Astrocyte of the spinal cord (primary cell): ENCODE measurements at regions not wholly inside any gene's neighbourhood (a gene's known extent, or its start where the extent isn't known, plus 50 kb on each side); places are given as distances from the start of the nearest gene placed in this dataset.

ENCODE experiments used
- DNase-seq: peaks from one replicate; pipeline ENCODE4 v3.0.0; 2011; ENCODE audit warnings: low read depth, low spot score
- H3K4me3 ChIP-seq: 2 replicates; pipeline ENCODE4 v1.5.1; 2011; ENCODE audit warnings: low read depth, mild to moderate bottlenecking, low read length, moderate library complexity
- in situ Hi-C: cut with HindIII; loops from 2 replicates; pipeline ENCODE4 v1.10.0; 2017; ENCODE audit warnings: low sequenced_read_pairs
- TF ChIP-seq, protein P1 (sequence below): IDR thresholded peaks from 2 replicates; pipeline ENCODE4 v1.5.1; 2012; ENCODE audit warnings: low read depth, mild to moderate bottlenecking, low read length, inconsistent platforms

DNA sequence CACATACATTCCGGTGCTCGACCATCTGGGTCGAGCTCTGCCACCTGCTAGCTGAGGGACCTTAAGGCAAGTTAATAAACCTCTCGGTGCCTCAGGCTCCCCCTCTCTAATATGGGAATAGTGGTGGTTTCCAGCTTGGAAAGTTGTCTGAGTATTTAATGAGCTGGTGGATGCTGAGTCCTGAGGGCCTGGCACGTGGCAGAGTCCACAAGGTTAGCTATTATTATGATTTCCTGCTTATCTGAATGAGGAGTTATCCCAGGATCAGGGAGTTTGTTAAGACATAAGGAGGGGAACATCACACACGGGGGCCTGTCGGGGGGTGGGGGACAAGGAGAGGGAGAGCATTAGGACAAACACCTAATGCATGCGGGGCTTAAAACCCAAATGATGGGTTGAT, 80.1 kb upstream of the SLC22A23 start:
- in situ Hi-C loops, result no loop called here
- DNase-seq, result no peak
- TF ChIP-seq, protein P1, sequence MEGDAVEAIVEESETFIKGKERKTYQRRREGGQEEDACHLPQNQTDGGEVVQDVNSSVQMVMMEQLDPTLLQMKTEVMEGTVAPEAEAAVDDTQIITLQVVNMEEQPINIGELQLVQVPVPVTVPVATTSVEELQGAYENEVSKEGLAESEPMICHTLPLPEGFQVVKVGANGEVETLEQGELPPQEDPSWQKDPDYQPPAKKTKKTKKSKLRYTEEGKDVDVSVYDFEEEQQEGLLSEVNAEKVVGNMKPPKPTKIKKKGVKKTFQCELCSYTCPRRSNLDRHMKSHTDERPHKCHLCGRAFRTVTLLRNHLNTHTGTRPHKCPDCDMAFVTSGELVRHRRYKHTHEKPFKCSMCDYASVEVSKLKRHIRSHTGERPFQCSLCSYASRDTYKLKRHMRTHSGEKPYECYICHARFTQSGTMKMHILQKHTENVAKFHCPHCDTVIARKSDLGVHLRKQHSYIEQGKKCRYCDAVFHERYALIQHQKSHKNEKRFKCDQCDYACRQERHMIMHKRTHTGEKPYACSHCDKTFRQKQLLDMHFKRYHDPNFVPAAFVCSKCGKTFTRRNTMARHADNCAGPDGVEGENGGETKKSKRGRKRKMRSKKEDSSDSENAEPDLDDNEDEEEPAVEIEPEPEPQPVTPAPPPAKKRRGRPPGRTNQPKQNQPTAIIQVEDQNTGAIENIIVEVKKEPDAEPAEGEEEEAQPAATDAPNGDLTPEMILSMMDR, result no peak
- H3K4me3 ChIP-seq, result no peak overlapping the region

- no peak for DNase-seq
- in situ Hi-C loops, result no loop called here
- H3K4me3 ChIP-seq, result no peak overlapping the region
- TF ChIP-seq, protein P1, result no peak
Observed at GRCh38 chr6:3535776-3536435, 79.1 kb upstream of the SLC22A23 start.

- in situ Hi-C loops, result no loop called here
- H3K4me3 ChIP-seq, result no peak overlapping the region
- no peak for DNase-seq
- TF ChIP-seq, protein P1, result no peak
Observed at GRCh38 chr6:3535033-3535775, 78.4 kb upstream of the SLC22A23 start.

DNA sequence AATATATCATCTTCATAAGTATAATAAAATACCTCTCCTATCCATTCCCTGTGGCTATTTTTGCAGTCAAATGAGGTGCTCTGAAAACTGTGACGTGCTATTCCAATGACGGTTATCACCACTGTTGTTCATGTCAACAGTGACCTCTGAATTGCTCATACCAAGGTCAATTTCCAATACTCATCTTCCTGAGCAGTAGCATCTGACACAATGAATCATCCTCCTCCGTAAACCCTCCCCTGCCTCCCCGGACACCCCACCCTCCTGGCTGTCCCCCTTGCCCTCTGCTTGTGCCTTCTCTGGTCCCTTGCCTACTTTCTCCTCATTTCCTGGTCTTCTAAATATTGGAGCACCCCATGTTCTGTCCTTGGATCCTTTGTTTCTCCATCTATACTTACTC, 77.7 kb upstream of the SLC22A23 start:
- in situ Hi-C loops, result no loop called here
- DNase-seq, result peak; percentile 48
- no peak overlapping the region for H3K4me3 ChIP-seq
- TF ChIP-seq, protein P1, result no peak

DNA sequence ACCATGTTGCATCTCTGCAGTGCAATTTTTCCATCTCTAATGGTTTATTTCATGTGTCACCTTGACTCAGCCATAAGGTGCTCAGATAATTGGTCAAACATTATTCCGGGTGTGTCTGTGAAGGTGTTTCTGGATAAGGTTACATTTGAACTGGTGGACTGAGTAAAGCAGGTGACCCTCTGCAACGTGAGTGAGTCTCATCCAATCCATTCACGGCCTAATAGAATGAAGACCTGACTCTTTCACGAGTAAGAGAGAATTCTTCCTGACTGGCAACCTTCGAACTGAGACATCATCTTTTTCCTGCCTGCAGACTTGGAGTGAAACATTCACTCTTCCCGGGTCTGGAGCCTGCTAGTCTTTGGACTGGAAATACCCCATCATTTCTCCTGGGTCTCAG, 77.1 kb upstream of the SLC22A23 start:
- DNase-seq, result no peak
- TF ChIP-seq, protein P1, result no peak
- in situ Hi-C loops, result no loop called here
- H3K4me3 ChIP-seq, result no peak overlapping the region

DNA sequence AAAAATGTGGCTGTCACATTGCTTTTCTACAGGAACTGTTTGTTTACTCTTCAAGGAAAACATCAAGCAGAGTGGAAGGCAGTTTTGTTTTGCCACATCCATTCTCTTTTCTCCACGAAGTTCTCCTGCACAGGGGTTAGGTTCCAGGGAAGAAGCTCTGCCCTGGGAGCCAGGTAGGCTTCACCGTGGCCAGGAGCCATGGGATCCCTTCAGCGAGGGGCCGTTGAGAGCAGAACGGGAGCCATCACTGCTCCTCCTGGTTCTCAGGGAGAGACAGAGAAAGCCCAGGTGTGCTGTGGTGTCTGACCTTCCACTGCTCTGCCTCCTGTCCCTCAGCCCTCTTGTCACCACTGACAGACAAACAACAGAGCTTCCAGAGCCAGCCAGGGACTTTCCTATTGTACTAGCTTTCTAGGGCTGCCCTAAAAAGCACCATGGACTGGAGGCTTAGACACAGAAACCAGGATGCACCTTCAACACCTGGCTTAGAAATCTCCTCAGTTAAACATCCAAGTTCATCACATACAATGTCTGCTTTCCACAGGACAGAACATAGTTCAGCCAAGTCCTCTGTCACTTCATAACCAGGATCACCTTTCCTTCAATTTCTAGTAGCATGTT, 75.6 kb upstream of the SLC22A23 start:
- in situ Hi-C loops, result no loop called here
- no peak for DNase-seq

More for the DNA sequence above, 75.6 kb upstream of the SLC22A23 start:
- H3K4me3 ChIP-seq, result no peak overlapping the region
- TF ChIP-seq, protein P1, result no peak
